ENCODE measurements at regions not wholly inside any gene's neighbourhood (a gene's known extent, or its start where the extent isn't known, plus 50 kb on each side); places are given as distances from the start of the nearest gene placed in this dataset.

DNA sequence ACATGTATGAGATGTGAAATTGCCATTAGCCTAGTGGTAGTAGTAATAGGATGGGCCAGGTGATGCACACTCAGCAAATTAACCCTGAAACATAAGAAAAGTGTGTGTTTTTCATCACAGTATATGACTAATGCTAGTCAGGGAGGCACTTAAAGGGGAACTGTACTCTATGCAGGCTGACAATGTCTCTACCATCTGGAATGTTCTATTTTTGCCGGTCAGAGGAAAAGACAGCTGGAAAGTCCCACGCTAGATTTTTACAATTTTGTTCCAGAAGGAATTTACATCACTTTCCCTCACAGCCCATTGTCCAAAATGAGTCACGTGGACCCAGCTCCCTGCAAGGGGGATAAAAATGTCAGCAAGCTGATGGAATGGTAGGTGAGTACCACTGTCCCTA, 746.3 kb upstream of the CHAC2 start:
- no peak for DNase-seq

DNA sequence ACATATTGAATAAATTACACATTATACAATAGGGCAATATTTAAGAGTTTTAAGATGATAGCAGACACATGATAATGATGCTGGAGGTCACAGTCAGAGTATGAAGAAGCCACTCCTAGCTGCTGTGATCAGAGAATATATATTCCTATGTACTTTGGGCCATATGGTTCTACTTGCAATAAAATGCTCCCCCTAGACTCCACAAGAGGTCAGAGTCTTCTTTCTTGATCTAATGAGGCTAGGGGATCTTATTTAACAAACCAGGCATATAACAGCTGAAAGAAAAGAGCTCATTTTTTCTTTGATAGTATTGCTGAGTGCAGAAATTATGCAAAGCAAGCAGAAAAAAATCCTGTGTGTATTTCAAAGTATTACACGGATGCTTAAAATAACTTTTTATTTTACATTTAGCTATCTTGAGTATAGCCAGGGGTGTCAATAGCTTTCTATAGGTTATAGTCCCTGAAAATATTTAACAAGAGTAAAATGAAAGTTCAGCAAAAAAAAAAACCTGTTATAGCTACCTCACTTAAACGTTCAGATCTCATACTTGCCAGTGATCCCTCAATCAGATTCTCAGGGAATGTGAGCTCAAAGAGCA, 748.7 kb upstream of the CHAC2 start:
- no peak for DNase-seq

DNA sequence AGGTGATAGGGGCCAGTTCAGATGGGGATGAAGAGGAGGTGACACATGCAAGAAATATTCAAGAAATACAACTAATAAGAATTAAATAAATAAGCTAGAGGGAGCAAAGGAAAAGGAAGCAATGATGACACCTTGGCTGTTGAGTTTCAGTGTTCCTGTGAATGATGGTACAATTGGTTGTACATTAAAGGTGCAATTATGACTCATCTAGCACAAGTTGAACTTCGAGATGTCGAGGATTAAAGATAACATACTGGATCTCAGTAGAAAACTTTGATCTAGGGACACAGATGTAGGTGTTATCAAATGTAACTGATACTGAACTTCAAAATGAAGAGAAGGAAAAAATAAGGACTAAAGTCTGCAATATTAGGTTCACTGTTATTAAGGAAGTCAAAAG, 760.6 kb upstream of the CHAC2 start:
- DNase-seq = no peak

DNA sequence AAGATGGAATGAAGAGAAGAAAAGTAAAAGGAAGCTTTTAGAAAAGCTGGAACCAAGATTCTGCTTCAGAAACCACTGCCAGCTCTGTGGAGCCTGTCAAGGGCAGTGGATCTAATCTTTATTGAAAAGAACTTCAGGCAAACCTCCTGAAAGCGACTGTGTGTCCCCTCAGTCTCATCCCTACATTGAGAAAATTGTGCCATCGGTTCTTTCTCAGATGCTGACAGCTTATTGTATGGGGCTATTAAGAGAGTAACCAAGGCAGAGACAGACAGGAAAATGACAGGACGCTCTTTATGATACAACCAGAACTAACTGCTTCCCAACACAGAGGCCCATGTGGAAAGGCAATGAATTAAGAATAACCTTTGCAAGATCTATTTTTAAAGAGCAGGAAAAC, 763.2 kb upstream of the CHAC2 start:
- DNase-seq = no peak

DNA sequence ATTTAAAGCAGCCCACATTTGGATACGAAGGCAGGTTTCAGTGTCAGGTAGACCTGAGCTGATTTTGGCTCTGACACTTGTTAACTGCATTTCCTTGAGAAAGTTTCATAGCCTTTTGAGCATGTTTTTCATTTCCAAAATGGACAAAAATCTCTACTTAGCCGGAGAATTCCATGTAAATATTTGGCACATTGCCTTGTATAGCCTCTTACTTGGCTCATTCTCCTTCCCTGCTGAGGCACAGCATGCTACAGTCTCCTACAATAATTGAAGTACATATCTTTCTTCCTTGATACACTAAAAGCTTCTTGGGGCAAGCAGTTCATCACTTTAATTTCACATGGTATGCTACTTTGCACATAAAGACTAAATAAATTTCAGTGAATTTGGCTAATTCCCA, 772.2 kb upstream of the CHAC2 start:
- no peak for DNase-seq

DNA sequence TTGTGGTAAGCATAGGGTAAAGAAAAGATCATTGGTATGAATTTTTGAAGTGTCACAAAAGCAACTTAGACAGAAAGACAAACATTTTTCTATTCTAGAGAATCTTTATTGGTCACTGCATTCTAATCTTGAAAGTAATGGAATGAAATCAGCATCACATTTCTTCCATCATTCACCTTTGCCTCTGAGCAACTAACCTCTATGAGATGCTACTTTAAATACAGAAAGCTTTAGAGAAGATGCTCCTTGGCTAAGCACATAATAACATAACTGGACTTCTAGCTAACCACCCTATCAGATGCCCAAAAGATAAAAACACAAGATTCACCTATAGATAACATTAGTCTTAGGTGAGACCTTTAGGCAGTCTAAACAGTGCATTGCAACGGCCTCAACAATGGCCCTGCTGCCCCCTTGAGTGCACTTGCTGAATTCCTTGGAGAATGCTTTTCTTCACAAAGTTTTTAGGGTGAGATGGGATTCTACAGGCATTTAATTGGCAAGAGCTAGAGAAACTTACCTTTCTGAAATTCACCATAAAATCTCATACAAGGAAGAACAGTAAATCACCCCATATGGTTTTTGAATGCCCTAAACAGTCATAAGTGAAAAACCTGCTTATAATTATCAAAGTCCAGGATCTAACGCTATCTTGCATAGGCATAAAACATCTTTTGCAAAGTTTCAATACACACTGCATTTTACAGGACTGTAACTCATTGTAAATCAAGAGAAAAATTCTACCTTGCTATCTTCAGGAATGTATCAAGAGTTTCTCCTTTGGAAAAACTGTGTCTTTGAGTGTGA, 791.3 kb upstream of the CHAC2 start:
- DNase-seq = no peak

- no peak for DNase-seq
Measured at GRCh38 chr2:52974127-52974526, 793.5 kb upstream of the CHAC2 start.

DNA sequence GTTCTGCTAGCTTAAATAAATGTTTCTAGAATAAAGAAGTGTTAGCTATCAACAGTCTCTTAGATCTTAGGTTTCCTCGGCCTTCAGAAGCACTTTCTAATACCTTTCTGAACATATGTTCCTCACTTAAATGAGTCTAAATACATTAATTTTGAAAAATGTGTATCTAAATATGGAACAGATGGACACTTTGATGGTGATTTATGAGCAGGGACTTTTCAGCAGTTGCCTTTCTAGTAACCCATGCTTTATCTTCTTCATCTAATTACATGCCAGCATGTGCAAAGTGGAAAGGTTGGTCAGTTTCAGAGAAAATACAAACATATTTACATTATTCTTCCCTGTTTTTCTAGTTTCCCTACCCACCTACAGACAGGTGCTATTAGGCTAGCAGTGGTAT, 797.0 kb upstream of the CHAC2 start:
- no peak for DNase-seq

- no peak for DNase-seq
Measured at GRCh38 chr2:52968043-52968442, 799.6 kb upstream of the CHAC2 start.

DNA sequence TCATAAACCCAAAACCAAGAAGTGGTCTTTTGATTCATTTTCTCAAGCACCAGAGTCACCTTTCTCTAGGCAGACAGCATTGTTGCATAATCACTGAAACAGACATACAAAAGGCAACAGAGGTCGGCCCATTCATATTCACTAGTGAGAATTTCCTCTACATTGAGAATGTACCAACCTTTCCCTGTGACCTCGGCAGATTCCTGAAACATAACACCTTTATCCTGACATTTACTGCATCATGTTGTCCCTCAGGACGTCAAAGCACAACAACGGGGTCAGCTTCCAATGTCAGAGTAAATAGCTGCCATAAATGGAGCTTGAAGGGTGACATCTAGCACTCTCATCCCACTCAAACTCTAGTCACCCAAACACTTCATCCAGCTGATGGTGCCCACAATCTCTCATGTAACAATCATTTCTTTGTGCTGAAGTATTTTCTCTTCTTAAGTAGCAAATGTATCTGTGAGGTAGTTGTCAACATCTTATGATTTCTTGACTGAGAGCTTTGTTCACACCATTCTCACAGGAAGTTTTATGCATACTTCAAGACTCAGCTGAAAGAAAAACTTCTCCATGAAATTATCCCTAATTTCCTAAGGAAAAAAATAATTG, 802.6 kb upstream of the CHAC2 start:
- no peak for DNase-seq

GRCh38 chr2:52961403-52961802, 806.2 kb upstream of the CHAC2 start:
- DNase-seq = no peak

GRCh38 chr2:52960881-52961280, 806.7 kb upstream of the CHAC2 start:
- DNase-seq = no peak

DNA sequence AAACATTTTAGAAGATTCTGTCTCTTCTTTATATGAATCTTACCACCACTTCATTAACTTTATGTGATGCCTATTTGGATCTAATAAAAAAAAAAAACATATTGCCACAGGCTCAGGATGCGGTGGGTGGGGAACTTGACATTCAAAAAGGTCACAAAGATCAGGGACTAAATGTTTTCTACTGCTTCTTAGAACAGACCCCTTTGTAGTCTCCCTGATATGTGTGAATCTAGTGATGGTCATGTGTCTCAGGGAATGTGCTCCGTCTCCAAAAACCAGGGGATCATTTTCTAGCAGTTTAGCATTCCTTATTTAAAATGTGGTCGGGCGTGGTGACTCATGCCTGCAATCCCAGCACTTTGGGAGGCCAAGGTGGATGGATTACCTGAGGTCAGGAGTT, 807.8 kb upstream of the CHAC2 start:
- DNase-seq = no peak

DNA sequence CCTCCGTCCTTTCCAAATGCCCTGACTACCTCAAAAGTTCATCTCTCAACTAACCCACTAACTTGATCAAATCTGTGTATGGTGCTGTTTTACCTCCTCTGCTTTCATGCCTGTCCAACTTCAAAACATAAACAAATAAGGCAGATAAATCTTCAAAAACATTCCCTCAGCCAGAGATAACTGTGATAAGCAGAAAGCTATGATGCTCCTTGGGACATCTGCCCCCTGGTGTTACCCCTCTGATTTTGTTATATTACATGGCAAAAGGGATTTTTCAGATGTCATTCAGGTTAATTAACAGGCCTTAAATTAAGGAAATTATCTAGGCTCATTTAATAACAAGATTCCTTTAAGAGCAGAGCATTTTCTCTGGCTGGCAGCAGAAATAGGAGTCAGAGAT, 810.8 kb upstream of the CHAC2 start:
- no peak for DNase-seq

GRCh38 chr2:52956118-52956517, 811.5 kb upstream of the CHAC2 start:
- DNase-seq = no peak

DNA sequence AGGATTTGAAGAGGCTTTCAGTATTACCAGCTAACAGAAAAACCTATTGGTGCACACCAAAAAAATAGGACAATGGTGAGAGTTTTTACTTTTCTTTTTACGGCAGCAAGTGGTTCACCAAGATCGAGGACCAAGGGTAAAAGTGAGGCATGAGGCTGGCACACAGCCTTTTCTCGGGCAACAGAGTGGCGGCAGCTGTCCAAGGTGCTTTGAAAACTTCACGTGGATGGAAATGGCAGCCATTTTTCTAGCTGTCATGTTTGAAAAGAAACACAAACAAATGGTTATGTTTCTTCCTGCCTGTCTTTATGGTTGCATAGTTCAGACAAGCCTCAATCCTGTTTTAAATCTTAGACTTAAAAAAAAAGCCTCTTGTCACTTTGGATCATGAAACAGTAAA, 812.5 kb upstream of the CHAC2 start:
- no peak for DNase-seq

- DNase-seq = no peak
Measured at GRCh38 chr2:52940101-52940500, 827.5 kb upstream of the CHAC2 start.

DNA sequence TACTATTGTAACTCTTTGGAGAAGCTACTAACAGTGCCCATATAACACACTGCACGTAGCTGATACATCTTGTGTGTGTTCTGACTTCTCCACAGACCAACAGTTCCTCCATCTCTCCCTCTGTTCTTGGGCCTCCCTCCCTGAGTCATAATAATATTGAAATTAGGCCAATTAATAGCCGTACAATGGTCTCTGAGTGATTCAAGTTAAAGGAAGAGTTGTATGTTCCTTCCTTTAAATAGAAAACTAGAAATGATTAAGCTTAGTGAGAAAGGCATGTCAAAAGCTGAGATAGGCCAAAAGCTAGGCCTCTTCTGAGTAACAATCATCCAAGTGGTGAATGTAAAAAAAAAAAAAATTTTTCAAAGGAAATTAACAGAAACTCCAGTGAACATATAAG, 828.4 kb upstream of the CHAC2 start:
- no peak for DNase-seq

DNA sequence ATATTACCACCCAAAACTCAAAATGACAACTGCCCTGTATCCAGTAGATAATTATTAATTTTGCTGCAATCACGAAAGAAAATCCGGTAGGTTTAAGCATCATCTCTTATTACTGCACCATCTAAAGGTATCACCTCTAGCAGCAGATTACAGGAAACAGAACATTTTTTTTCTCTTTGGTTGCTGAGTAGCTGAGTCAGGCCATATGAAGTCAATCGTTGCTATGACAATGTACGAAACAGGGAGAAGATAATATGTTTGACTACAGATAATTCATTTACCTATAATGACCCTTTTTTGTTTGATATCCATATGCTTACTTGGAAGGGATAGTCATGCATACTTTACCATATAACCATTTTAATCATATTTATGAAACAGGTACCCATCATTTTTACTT, 831.6 kb upstream of the CHAC2 start:
- no peak for DNase-seq

DNA sequence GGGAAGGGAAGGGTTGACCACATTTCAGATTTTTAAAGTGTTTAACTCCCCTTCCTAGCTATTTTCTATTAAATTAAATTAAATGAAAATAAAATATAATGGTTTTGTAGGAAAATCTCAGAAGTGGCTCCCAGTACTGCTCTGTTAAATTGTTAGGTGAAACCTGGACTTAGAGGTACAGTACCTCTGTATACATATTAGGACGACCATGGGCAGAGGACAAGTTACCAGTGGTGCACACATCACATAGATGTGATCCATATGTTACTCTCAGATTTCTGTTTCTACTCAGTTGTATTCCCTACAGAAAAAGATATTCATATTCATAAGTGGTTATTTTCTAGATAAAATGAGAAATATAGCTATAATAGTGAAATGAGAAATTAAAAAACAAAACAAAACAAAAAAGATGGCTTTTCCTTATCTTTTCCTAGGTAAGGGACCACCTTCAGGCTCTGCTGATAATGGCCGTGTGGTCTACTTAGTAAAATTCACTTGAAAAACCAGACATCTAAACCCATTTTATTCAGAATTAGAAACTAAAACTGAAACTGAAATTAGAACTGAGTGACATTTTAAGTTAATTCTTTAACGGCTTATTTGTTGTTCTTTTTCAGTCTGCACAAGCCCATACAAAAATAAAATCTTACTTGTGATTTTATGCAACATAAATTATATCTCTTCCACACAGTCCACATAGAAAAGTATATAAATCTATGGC, 832.5 kb upstream of the CHAC2 start:
- DNase-seq = no peak

DNA sequence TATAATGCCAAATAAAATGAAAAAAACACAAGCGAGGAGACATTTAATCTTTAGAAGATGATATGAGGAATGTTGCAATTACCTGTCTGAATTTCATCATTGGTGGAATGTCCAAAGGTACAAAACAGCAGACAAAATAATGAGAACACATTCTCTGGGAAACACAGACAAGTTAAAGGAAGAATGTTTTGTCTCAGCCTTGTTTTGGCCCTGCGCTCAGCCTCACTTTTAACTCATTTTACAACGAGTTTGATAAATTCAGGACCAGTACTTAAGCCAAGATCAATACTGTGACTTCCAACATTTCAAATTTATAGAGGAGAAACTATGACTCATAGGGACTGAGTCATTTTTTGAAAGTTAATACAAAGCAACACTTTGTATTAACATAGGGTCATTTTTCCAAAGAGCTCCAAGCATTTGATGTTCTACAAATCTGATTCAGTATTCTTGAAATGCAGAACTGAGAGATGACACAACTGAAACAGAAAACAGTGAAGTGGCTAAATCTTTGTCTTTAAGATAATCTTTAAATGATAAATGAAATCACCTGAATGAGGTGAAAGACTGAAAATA, 833.2 kb upstream of the CHAC2 start:
- DNase-seq = no peak

GRCh38 chr2:52933878-52934277, 833.7 kb upstream of the CHAC2 start:
- DNase-seq = no peak

GRCh38 chr2:52931660-52932059, 835.9 kb upstream of the CHAC2 start:
- DNase-seq = no peak
